ENCODE measurements at regions not wholly inside any gene's neighbourhood (a gene's known extent, or its start where the extent isn't known, plus 50 kb on each side); places are given as distances from the start of the nearest gene placed in this dataset.

DNA sequence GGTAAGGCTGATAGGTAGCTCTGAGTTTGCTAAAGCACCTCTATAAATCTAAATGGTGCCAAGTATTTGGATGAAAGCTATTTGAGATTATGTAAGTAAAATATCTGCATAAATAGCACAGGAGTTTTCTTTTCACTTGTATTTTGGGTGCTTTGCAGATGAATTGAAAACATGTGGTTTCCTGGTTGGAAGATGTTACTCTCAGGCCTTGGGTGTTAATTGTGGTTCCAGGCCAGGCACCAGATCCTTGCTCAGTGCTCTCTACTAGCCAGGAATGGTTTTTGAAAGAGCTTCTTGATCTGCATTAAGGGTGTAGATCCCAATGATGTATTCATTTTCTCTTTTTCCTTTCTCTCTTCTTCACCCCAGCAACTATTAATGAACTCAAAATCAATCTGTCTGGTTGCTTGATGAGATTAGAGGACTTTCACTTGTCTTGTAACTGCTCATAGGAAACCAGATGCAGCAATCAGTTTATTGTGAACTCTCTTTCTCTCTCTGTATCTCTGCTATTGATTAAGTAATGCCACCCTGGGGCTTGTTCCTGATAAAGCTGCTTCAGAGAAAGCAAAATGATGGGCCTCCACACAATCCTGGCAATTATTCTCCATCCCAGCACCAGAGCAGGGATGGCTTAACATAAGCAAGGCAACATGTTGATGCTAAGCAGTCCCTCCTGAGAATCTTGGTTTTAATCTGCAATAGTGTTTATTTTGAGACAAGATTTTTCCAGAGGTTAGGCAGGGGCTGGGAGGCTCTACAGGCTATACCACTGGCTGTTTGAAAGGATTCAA is 147.0 kb upstream of the NTM start:
- TF ChIP-seq, protein P1, sequence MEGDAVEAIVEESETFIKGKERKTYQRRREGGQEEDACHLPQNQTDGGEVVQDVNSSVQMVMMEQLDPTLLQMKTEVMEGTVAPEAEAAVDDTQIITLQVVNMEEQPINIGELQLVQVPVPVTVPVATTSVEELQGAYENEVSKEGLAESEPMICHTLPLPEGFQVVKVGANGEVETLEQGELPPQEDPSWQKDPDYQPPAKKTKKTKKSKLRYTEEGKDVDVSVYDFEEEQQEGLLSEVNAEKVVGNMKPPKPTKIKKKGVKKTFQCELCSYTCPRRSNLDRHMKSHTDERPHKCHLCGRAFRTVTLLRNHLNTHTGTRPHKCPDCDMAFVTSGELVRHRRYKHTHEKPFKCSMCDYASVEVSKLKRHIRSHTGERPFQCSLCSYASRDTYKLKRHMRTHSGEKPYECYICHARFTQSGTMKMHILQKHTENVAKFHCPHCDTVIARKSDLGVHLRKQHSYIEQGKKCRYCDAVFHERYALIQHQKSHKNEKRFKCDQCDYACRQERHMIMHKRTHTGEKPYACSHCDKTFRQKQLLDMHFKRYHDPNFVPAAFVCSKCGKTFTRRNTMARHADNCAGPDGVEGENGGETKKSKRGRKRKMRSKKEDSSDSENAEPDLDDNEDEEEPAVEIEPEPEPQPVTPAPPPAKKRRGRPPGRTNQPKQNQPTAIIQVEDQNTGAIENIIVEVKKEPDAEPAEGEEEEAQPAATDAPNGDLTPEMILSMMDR (IDR thresholded peaks at IDR 0.05; ENCODE audit: low read depth, low read length), result no peak
- TF ChIP-seq EZH2phosphoT487 (IDR thresholded peaks at IDR 0.05; ENCODE audit: low read depth), result no peak

All from OCI-LY3 (cell line).